NCI-H524 treated with DMSO at 0.1 percent for 48 hours (cell line): ENCODE measurements at regions not wholly inside any gene's neighbourhood (a gene's known extent, or its start where the extent isn't known, plus 50 kb on each side); places are given as distances from the start of the nearest gene placed in this dataset.
"Not testable (repeated sequence)": the region's sequence is repeated elsewhere in the genome, so short reads cannot be mapped to it uniquely, and the experiment has no call there.

Experiments used
- DNase-seq: peaks from one replicate; lab custom pipeline; 2025; lab: John Stamatoyannopoulos, UW

DNA sequence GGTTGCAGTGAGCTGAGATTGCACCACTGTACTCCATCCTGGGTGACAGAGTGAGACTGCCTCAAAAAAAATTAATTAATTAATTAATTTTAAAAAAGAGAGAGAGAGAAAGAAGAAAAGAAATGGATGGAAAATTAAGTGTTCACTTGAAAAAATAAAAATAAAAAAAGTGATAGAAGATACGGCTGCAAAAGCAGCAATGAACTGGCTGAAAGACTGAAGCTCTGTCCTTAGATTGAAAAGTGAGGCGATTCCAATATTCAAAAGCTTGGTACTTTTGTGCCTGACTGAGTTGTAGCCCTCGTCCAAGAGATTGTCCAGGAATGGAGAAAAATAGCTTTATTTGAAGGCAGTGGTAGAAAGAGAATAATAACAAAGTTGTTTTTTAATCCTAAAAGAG lies 154.6 kb downstream of the ADSS2 start:
- no peak for DNase-seq

DNA sequence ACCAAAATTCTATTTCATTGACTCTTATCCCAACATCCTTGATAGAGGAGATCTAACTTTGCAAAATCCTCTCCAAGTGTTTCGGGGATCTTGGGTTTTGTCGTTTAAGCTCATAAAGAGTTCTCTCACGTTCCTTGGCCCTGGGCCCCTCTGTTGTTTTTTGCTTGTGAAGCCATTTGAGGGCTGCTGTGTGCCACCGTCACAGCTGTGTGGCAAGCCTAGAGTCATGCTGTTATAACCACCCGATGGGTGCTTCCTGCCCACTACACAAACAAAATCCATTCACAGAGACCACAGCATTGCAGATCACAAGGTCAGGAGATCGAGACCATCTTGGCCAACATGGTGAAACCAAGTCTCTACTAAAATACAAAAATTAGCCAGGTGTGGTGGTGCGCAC lies 154.1 kb downstream of the ADSS2 start:
- DNase-seq, result no peak

DNA sequence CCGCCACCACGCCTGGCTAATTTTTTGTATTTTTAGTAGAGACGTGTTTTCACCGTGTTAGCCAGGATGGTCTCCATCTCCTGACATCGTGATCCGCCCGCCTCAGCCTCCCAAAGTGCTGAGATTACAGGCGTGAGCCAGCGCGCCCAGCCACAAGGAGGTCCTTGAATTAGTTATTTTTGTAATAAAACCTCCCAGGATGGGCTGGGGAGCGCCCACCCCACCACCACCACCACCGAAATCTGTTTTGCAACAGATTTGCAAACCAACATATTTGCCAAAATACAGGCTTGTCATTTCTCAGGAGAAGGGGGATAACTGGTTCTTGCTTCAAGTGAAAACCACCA lies 151.7 kb downstream of the ADSS2 start:
- DNase-seq, result not testable (repeated sequence)

DNA sequence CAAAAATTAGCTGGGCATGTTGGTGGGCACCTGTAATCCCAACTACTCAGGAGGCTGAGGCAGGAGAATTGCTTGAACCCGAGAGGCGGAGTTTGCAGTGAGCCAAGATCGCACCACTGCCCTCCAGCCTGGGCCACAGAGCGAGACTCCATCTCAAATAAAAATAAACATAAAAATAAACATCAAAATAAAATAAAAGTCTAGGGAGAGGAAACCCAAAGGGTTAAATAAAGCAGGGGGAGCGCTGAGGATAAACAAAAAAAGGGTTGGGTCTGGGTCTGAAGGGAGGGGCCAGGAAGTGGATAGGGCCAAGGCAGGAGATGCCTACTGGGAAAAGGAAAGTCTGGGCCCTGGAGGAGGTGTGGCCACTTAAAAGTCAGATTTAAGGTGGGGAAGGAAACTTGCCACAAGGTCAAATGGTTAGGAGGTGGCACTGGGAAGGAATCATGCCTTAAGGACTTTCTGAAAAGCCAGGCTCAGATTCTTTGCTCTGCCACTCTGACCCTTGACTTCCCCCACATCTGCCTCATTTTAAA lies 150.0 kb downstream of the ADSS2 start:
- DNase-seq, result no peak

DNA sequence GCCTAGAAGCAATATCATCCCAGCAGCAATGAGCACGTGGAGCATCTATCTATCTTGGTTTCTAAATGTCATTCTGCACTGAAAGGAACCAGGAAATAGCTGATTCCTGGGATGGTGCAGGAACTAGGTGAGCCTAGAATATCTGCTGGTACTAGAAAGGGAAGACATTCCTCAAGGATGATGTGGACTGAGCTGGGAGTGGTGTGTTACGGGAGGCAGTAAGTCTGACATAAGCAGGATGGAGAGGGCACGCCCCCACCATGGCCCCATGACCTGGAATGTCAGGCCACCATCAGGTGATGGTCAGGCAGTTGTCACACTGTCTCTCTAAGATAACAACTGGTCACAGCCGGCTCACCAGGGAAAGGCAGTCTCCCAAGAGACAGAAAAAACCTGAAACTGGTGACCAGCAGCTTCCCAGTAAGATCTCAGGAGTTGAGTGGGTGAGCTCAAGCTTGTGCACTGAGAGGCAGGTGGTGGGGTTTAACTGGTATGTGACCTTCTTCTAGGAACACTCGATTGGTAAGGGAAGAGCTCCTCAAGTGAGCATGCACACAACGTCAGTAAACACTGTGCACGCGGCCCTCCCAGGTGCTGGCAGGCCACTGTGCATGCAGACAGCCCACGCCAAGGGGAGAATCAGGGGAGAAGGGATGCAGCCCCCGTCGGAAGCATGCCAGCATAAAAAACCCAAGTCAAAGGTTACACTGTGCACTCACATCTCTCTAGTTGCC lies 148.7 kb downstream of the ADSS2 start:
- DNase-seq, result no peak

DNA sequence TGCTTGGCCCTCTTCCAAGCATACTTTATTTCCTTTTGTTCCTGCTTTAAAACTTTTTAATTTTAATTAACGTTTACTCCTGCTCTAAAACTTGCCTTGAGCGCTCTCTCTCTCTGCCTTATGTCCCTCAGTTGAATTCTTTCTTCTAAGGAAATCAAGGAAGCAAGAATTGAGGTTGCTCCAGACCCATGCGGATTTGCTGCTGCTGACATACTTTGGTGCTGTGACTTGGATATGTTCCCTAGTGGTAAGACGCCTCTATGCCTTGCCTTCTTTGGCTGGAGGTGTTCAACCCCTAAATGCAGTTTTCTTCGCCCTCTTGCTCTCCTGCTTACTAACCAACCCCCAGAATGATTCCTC lies 148.1 kb downstream of the ADSS2 start:
- no peak for DNase-seq

DNA sequence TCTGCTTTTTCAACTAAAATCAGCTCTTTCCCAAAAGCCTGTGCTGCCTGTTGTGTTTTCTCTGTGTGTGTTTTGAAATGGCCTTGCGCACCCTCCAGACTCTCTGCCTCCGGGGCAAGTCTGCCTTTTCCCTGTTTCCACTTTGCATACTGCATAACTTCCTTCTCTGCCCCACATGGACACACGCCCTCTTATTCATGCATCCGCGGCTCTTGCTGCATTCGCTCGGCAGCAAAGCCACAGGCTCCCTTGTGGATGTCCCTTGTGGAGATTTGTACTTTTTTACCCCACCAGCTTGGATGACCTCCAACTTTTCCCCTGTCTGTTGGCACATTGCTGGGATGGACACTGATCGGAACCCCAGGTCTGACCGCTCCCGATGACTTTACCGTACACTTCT lies 147.6 kb downstream of the ADSS2 start:
- no peak for DNase-seq

DNA sequence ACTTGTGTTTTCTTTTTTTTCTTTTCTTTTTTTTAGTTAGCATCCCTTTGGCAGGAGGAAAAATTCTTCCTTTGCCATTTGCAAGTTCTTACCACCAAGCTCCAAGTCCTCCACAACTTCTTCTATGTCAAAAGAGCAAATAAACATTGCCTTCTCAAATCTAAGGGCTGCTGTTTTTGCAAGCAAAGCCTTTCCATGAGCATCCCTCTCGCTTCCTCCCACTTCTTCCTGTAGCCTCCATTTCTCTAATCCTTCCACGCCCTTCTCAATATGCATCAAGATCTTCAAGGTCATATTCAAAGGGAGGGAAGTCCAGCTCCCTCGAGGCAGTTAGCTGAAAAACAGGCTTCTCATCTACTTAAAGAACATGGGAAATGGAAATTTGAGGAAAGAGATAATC lies 147.1 kb downstream of the ADSS2 start:
- DNase-seq, result no peak

DNA sequence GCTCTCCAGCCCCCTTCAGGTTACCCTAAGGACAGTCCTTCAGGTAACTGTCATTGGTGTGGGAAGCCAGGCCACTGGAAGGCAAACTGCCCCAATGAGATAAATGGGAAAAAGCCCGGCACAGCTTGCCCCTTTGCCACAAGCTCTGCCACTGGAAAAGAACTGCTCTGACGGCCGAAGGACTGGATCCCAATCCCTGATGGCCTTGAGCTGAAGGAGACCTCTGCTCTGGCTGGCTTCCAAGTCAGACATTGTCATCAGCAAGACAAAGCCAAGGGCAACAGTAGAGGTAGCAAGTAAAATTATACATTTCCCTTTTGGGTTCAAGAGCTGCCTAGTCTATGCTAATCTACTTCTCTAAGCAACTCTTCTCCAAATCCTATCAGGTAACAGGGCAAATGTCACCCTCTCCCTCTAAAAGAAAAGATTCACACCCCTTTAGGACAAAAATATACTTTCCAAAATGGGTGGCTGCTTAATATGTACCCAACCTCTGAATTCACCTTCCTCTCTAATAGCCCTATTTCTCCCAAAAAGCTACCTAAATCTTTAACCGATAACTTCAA lies 145.8 kb downstream of the ADSS2 start:
- DNase-seq, result no peak

DNA sequence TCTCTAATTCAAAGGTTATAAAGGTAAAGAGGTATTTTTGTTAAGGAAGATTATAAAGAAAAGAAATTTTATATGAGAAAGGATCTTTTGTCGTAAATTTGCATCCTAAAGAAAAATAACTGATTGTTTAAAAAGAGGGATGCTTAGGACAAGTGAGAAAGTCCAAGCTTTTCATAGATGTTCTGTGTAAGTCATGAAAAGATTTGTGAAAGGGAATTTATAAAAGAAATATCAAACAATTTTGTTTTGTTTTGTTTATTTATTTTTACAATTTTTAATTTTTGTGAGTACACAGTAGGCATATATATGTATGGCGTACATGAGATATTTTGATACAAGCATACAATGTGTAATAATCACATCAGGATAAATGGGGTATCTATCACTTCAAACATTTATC lies 145.2 kb downstream of the ADSS2 start:
- no peak for DNase-seq

DNA sequence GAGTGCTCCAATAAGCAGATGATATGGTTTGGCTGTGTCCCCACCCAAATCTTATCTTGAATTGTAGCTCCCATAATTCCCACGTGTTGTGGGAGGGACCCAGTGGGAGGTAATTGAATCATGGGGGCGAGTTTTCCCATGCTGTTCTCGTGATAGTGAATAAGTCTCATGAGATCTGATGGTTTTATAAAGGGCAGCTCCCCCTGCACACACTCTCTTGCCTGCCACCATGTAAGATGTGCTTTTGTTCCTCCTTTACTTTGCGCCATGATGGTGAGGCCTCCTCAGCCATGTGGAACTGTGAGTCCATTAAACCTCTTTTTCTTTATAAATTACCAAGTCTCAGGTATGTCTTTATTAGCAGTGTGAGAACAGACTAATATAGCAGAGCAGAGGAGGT lies 142.5 kb downstream of the ADSS2 start:
- DNase-seq, result not testable (repeated sequence)

DNA sequence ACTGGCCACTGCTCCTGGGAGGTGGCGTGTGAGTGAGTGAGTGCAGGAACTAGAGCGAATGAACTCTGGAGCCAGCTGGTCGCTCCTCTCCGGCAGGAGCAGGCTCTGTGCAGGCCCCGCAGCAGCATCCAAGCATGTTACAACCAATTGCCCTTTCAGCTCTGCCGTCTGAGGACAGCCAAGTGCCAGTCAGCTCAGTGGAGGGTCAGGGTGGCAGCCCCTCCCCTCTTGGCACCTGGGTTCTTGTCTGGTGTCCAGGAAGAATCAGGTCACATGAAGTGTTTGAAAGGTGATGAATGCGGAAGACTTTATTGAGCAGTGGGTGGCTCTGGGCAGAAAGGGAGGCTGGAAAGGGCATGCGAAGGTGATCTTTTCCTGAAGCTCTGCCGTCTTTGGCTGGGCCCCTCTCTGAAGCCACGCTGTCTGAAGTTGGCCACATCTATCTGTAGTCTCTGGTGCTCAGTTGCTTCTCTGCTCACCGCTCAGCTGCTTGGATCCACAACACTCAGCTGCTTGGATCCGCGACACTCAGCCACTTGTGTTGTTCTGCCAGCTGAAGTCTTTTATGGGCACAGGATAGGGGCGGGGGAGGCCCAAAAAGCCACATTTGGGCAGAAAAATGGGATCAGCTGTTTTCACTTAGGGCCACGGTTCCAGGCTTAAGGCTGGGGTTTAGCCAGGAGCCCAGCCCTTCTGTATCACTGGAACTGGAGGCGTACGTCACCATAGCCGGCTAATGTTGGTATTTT lies 139.8 kb downstream of the ADSS2 start:
- DNase-seq, result no peak

DNA sequence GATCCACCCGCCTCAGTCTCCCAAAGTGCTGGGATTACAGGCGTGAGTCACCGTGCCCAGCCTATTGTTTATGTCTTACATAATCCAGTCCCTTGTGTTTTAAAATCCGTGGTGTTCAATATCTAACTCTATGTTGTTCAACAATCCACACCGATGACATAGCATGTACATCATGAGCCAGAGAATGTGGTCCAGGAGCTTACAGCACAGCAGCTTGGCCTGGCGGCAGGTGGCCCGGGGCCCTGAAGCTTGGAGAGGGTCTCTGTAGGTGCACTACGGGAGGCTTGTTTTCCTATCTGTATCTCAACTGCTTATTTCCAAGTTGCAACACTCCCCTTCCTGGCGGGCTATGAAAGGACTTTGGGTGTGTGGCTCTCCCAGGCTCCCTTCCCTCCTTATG lies 138.4 kb downstream of the ADSS2 start:
- DNase-seq, result no peak

DNA sequence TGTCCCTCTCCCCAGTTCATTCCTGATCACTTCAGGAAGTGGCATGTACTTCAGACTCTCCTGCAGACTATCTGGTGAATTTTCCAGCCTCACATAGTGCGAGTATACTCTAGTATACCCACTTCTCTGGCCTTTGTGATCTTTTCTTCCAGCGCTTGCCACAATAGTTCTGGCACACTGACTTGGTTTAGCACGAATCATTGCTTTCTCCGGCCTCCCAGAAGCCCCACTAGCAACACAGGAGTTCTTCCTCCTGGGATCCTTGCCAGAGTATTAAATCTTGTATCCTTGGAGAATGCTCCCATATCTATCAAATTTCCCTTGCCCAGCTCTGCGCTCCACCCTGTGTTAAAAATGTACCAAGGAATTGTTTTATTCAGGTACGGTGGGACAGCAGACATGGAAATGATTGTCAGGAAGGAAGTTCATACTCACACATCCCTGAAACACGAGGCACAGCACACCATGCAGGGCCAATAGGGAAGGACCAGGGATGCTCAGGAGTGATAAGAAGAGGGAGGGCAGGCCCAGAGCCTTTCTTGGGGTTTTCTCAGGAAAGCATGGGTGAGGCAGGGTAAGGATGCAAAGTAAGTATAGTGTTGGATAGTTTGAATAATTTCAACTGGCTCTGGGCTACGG lies 136.7 kb downstream of the ADSS2 start:
- no peak for DNase-seq

DNA sequence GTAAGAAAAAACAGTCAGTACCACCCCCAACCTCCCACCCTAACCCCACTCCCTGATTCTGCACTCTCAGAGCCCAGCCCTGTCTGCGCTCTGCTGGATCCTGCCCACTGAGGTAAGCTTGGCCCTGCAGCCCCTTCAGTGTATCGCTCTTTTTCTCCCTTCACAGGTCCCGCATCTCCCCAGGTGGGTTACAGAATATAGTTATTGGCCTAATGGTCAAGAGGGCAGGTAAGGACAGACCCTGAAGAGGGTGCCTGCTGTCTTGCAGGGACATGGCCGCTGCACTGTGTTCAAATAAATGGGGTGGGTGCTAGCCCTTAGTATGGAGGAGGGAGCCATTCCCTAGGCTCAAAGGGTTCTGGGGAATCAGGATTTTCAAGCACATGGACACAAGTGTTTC lies 135.7 kb downstream of the ADSS2 start:
- DNase-seq, result no peak

DNA sequence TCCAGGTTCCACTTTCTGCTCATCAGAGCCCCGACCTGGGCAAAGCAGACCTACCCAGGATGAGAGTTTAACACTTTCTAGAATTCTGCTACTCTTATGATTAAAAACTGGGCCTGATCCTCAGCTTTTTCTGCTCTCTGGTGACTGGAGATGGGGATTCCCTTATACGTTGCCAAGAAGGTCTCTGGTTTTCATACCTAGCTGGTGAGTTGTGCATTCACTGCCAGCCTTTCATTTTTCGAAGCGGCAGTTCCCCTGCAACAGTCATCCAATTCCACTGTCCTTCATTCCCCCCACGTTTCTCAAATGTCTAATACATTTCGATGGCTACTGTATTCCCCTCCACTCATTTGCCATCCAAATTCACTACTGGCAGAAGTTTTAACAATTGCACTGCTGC lies 135.3 kb downstream of the ADSS2 start:
- DNase-seq, result no peak

DNA sequence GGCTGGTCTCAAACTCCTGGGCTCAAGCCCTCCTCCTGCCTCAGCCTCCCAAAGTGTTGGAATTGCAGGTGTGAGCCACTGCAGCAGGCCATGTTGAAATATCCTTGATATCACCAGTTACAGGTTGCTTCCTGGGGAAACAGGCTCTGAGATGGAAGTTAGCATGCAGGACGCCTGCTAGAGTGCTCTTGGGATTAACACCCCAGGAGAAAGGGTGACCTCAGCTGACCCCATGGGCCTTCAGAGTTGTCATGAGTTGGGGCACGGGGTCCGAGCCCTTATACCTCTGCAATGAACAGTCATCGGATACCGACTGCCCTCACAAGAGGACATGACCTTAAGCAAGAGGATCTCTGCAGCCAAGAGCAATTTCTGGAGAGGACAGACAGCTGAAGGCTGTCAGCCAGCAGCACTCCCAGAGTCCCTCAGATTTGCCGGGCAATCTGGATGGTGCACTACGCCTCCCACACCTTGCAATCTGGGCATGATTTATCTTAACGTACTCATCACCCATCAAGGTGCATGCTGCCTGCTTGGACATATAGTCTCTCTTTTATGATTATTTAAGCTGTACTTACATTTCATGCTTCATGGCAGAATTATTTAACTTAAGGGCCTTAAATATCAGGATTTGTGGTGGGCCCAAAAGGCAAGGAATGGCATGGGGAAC lies 134.6 kb downstream of the ADSS2 start:
- no peak for DNase-seq

DNA sequence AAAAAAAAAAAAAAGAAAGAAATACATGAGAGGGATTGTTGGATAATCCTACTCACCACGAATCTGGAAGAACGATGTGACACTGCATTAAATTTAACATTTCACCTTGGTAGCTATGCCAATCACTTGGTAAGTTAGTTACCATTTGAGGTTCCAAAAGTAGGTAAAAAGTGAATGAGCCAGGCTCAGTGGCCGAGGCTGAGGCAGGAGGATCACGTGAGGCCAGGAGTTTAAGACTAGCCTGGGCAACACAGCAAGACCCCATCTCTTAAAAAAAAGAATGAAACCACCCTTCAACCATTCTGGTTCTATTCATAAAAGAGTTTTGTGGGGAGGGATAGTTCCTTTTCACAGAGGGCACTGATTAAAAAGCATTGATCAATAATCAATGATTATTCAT lies 133.6 kb downstream of the ADSS2 start:
- DNase-seq, result no peak

DNA sequence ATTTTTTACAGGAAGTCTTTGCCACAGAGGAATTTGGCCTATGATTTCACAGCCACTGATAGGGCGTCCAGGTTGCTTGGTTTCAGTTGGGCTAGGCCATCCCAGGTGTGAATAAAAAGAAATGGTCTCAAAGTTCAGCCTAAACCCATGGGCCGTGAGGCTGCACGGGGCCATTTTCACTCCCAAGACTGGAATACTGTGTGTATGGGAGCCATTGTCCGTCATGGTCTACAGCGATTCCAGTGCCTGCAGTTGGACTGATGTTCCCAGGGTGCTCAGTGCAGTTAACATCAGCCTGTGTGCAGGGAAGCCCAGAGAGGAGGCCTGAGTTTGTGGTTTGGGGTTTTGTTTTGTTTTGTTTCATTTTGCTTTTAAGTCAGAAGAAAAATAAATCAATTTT lies 133.2 kb downstream of the ADSS2 start:
- DNase-seq, result no peak

DNA sequence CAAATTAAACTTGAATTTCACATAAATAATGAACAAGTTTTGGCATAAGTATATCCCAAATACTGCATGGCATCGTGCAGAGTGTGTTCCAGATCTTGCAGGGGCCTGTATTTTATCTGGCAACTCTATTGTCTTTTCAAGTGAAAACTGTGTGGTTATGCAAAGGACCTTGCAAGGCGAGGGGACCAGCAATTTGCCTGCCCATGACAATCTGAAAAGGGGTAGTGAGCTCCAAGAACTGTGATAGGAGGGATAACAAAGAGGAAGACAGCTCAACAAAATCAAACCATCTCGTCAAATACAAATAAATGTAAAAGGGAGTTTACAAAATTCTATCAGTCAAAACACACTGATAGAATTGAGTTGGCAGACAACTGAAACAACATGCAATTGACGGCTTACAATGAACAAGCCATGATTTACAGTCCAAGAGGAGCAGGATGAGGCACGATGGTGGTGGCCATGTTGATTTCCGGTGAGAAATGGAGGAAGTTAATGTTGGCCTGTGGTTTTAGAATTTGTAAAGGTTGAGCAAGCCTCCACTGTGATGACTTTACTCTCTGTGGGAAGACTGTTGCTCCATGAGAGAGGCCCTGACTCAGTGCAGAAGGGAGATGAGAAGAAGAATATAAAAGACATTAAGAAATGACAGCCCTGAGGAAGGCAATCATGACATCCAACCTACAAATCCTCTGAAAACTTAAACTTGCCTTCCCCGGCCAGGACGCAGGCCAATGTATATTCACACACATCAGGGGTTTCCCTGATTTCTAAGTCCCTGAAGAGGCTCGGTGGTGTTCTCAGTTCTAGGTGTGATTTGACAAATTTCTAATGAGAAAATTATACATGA lies 132.2 kb downstream of the ADSS2 start:
- DNase-seq, result no peak

DNA sequence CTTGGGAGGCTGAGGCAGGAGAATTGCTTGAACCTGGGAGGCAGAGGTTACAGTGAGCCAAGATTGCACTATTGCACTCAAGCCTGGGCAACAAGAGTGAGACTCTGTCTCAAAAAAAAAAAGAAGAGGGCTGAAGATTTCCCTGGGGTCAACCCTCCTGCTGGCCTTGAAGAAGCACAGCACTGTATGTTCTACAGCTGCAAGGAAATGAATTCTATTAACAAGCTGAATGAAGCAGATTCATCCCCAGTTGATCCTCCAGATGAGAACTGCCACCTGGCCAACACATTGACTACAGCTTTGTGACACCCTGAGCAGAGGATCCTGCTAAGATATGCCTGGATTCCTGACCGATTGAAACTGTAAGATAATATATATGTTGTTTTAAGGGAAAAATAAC lies 129.5 kb downstream of the ADSS2 start:
- DNase-seq, result no peak
